Adrenal gland (tissue), 5 donors: ENCODE measurements at regions not wholly inside any gene's neighbourhood (a gene's known extent, or its start where the extent isn't known, plus 50 kb on each side); places are given as distances from the start of the nearest gene placed in this dataset.

Experiments used
- POLR2A ChIP-seq, 2 donors: fragments of 450-650 bp; IDR thresholded peaks; one replicate each; pipeline ENCODE4 v1.6.1; 2017; ENCODE audit warnings: antibody characterized with exemption in 2 of 2, mild to moderate bottlenecking in 2 of 2, moderate library complexity in 1 of 2
- TF ChIP-seq, protein P1 (sequence below), 6 experiments: fragments of 450-650 bp in 4 of 6; fragments of 200-600 bp in 2 of 6; sonication (generic) in 1 of 6; IDR thresholded peaks; 1 replicate in 5 of 6; 2 replicates in 1 of 6; pipeline versions ENCODE4 v1.5.1 to v1.8.0; 2016 to 2021; ENCODE audit warnings: antibody characterized with exemption in 6 of 6, mild to moderate bottlenecking in 2 of 6, moderate library complexity in 1 of 6
- donor health status: DM: no; HTN: no; CAD: no.

DNA sequence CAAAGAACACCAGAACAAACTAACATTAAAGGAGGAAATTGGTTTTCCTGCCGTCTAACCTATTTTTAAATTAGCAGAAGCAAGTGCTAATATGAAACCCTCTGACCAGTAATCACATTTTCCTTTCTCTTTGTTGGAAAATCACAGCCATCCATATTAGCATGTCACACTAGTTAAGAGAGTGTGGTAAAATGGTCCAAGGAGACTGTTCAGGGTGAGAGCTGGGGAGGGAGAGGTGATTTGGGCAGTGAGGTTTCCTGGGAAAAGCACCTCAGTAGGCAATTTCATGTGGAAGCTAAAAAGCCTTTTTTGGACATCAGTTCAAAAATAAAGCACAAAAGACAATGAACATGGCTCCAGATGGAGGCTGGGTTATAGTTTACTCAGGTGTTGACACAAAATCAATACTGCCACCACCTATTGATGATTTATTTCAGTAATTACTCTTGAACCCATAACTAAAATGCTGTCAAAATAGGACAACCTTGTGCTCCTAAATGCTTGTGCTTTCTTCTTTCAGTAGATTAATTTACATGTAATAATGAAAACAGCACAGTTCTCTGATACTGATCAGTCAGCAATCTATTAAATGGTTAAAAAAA, 333.2 kb downstream of the SAMD5 start:
- TF ChIP-seq POLR2A (IDR thresholded peaks at IDR 0.05), result no peak
- TF ChIP-seq, protein P1, sequence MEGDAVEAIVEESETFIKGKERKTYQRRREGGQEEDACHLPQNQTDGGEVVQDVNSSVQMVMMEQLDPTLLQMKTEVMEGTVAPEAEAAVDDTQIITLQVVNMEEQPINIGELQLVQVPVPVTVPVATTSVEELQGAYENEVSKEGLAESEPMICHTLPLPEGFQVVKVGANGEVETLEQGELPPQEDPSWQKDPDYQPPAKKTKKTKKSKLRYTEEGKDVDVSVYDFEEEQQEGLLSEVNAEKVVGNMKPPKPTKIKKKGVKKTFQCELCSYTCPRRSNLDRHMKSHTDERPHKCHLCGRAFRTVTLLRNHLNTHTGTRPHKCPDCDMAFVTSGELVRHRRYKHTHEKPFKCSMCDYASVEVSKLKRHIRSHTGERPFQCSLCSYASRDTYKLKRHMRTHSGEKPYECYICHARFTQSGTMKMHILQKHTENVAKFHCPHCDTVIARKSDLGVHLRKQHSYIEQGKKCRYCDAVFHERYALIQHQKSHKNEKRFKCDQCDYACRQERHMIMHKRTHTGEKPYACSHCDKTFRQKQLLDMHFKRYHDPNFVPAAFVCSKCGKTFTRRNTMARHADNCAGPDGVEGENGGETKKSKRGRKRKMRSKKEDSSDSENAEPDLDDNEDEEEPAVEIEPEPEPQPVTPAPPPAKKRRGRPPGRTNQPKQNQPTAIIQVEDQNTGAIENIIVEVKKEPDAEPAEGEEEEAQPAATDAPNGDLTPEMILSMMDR (IDR thresholded peaks at IDR 0.05), result no peak
